ENCODE measurements at regions not wholly inside any gene's neighbourhood (a gene's known extent, or its start where the extent isn't known, plus 50 kb on each side); places are given as distances from the start of the nearest gene placed in this dataset.
"Not testable (repeated sequence)": the region's sequence is repeated elsewhere in the genome, so short reads cannot be mapped to it uniquely, and the experiment has no call there.

DNA sequence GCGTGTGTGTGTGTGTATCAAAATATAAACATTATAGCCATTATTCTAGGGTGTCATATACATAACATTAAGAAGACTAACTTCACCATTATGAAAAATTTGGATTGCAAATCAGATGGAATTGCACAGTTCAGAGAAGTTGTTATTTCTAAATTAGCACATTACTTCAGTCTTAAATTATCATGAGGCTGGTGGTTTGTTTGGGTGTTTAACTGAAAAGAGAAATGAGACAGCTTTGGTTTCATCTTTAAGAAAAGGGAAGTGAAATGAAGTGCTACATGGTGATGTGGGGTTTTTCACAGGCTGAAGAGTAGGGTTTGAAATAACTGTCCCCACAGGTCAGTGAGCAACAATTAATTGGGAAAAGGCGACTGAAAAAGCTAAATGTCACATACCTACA, 161.2 kb upstream of the XIRP2 start:
- no peaks in the 10 kb centered on the region for H3K36me3 ChIP-seq (ENCODE audit: insufficient read depth, insufficient read length, low read length)
- H3K4me3 ChIP-seq (ENCODE audit: insufficient read length, low read depth), result no peak overlapping the region
- H3K27me3 ChIP-seq (ENCODE audit: insufficient read depth, insufficient read length), result no peaks in the 10 kb centered on the region
- TF ChIP-seq ZNF274 (IDR thresholded peaks at IDR 0.05; ENCODE audit: low read depth, low read length) (no peak), YY1 (IDR thresholded peaks at IDR 0.05; ENCODE audit: insufficient read depth, insufficient read length) (no peak), SUZ12 (IDR thresholded peaks at IDR 0.05; ENCODE audit: extremely low read depth, insufficient read depth, insufficient read length) (no peak)
- DNase-seq (ENCODE audit: low read depth, low spot score), result no peak
- no peaks in the 10 kb centered on the region for H3K9me3 ChIP-seq (ENCODE audit: insufficient read depth, low read length)
- no peak overlapping the region for H3K9ac ChIP-seq (ENCODE audit: insufficient read length, low read depth)
- H3K4me1 ChIP-seq (ENCODE audit: insufficient read depth, insufficient read length), result no peaks in the 10 kb centered on the region

DNA sequence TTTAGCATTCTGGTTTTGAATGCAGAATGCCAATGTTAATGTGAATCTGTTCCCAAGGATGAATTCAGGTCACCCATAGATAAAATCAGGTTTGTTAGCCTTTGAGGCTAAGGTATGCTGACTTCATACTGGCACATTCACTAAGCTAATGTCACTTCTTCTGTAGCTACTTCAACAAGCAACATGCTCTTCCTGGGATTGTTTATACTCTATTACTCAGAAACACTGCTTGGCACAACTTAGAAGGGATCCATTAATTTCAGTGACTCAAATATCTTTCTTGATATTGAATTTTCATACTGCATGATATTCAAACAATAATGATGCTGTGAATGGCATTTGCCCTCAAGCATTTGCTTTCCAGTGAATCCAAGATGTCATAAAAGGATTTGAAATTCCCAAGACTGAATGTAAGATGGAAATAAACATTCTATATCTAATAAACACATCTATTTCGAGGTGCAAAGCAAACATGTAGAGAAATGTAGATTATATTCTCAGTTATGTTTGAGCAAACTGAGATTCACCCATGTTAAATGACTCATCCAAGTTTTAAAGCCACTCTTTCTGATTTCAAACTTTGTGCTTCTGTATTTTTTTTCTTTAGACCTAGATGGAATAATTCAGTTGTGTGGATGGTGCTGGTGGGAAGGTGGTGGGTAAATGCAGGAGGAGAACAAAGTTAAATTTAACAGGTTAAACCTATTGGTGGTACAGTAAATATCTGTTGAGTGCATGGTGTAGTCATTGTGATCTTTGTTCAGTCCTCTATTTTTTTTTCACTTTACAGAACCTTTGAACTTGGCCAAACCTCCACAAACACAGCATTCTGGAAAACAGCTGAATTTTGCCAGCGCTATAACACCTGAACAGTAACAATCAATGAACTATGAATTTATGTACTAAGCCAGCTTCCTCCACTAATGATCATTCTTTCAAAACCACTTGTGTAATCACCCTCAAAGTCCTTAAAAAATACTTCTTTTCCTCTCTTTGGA, 162.1 kb upstream of the XIRP2 start:
- no peaks in the 10 kb centered on the region for H3K27me3 ChIP-seq (ENCODE audit: insufficient read depth, insufficient read length)
- TF ChIP-seq ZNF274 (IDR thresholded peaks at IDR 0.05; ENCODE audit: low read depth, low read length) (no peak), SUZ12 (IDR thresholded peaks at IDR 0.05; ENCODE audit: extremely low read depth, insufficient read depth, insufficient read length) (no peak), YY1 (IDR thresholded peaks at IDR 0.05; ENCODE audit: insufficient read depth, insufficient read length) (no peak)
- no peak overlapping the region for H3K9ac ChIP-seq (ENCODE audit: insufficient read length, low read depth)
- no peak overlapping the region for H3K4me3 ChIP-seq (ENCODE audit: insufficient read length, low read depth)
- no peak for DNase-seq (ENCODE audit: low read depth, low spot score)
- no peaks in the 10 kb centered on the region for H3K4me1 ChIP-seq (ENCODE audit: insufficient read depth, insufficient read length)
- H3K36me3 ChIP-seq (ENCODE audit: insufficient read depth, insufficient read length, low read length), result no peaks in the 10 kb centered on the region
- H3K9me3 ChIP-seq (ENCODE audit: insufficient read depth, low read length), result no peaks in the 10 kb centered on the region

DNA sequence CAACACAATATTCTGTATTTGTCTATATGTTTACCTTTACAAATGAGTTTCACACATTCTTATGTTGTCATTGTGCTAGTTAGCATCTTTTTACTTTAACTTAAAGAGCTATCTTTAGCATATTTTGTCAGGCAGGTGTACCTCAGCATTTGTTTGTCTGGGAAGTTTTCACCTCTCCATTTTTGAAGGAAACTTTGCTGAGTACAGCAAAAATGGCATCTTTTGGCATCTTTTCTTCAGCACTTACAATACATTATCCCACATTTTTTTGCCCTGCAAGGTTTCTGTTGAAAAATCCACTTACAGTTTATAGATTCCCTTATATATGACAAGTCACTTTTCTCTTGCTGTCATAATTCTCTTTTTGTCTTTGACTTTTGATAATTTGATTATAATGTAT, 171.3 kb upstream of the XIRP2 start:
- Histone ChIP-seq H3K27me3 (ENCODE audit: insufficient read depth, insufficient read length) (no peaks in the 10 kb centered on the region), H3K9ac (ENCODE audit: insufficient read length, low read depth) (no peak overlapping the region), H3K36me3 (ENCODE audit: insufficient read depth, insufficient read length, low read length) (no peaks in the 10 kb centered on the region), H3K4me1 (ENCODE audit: insufficient read depth, insufficient read length) (no peaks in the 10 kb centered on the region), H3K9me3 (ENCODE audit: insufficient read depth, low read length) (no peaks in the 10 kb centered on the region), H3K4me3 (ENCODE audit: insufficient read length, low read depth) (no peak overlapping the region)
- TF ChIP-seq SUZ12 (IDR thresholded peaks at IDR 0.05; ENCODE audit: extremely low read depth, insufficient read depth, insufficient read length), result no peak
- TF ChIP-seq ZNF274 (IDR thresholded peaks at IDR 0.05; ENCODE audit: low read depth, low read length), result no peak
- no peak for TF ChIP-seq YY1 (IDR thresholded peaks at IDR 0.05; ENCODE audit: insufficient read depth, insufficient read length)
- no peak for DNase-seq (ENCODE audit: low read depth, low spot score)

GRCh38 chr2:166700079-166700478, 188.2 kb upstream of the XIRP2 start:
- no peaks in the 10 kb centered on the region for H3K27me3 ChIP-seq (ENCODE audit: insufficient read depth, insufficient read length)
- H3K36me3 ChIP-seq (ENCODE audit: insufficient read depth, insufficient read length, low read length), result no peaks in the 10 kb centered on the region
- no peaks in the 10 kb centered on the region for H3K9me3 ChIP-seq (ENCODE audit: insufficient read depth, low read length)
- TF ChIP-seq SUZ12 (IDR thresholded peaks at IDR 0.05; ENCODE audit: extremely low read depth, insufficient read depth, insufficient read length) (no peak), YY1 (IDR thresholded peaks at IDR 0.05; ENCODE audit: insufficient read depth, insufficient read length) (no peak)
- no peak overlapping the region for H3K9ac ChIP-seq (ENCODE audit: insufficient read length, low read depth)
- no peak for DNase-seq (ENCODE audit: low read depth, low spot score)
- H3K4me3 ChIP-seq (ENCODE audit: insufficient read length, low read depth), result no peak overlapping the region
- no peaks in the 10 kb centered on the region for H3K4me1 ChIP-seq (ENCODE audit: insufficient read depth, insufficient read length)

DNA sequence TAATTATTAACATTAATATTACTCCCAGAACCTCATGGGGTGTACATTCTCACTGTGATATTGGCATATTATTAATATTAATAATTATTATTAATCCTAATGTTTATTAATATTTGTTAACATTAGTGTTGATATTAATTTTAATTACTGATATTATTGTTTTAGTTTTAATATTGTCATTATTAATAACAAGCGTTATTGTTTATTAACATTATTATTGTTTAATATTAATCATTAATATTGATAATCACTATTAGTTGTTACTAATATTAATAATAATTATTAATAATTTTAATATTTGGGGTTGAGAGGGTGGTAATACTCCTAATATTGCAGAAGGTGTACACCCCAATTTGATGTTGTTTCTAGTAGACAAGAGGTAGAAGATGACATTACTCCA, 193.1 kb upstream of the XIRP2 start:
- DNase-seq (ENCODE audit: low read depth, low spot score), result no peak
- Histone ChIP-seq H3K4me1 (ENCODE audit: insufficient read depth, insufficient read length) (no peaks in the 10 kb centered on the region), H3K27me3 (ENCODE audit: insufficient read depth, insufficient read length) (no peaks in the 10 kb centered on the region), H3K36me3 (ENCODE audit: insufficient read depth, insufficient read length, low read length) (no peaks in the 10 kb centered on the region), H3K9me3 (ENCODE audit: insufficient read depth, low read length) (no peaks in the 10 kb centered on the region), H3K9ac (ENCODE audit: insufficient read length, low read depth) (no peak overlapping the region), H3K4me3 (ENCODE audit: insufficient read length, low read depth) (no peak overlapping the region)
- TF ChIP-seq YY1 (IDR thresholded peaks at IDR 0.05; ENCODE audit: insufficient read depth, insufficient read length) (no peak), ZNF274 (IDR thresholded peaks at IDR 0.05; ENCODE audit: low read depth, low read length) (no peak), SUZ12 (IDR thresholded peaks at IDR 0.05; ENCODE audit: extremely low read depth, insufficient read depth, insufficient read length) (no peak)

DNA sequence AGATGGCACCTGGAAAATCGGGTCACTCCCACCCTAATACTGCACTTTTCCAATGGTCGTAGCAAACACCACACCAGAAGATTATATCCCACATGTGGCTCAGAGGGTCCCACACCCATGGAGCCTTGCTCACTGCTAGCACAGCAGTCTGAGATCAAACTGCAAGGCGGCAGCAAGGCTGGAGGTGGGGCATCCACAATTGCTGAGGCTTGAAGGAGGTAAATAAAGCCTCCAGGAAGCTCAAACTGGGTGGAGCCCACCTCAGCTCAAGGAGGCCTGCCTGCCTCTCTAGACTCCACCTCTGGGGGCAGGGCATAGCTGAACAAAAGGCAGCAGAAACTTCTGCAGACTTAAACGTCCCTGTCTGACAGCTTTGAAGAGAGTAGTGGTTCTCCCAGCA, 192.0 kb upstream of the SCN7A start:
- not testable (repeated sequence) for H3K9ac ChIP-seq (ENCODE audit: insufficient read length, low read depth); H3K4me1 ChIP-seq (ENCODE audit: insufficient read depth, insufficient read length); DNase-seq (ENCODE audit: low read depth, low spot score); H3K9me3 ChIP-seq (ENCODE audit: insufficient read depth, low read length); H3K36me3 ChIP-seq (ENCODE audit: insufficient read depth, insufficient read length, low read length); H3K4me3 ChIP-seq (ENCODE audit: insufficient read length, low read depth); H3K27me3 ChIP-seq (ENCODE audit: insufficient read depth, insufficient read length)

DNA sequence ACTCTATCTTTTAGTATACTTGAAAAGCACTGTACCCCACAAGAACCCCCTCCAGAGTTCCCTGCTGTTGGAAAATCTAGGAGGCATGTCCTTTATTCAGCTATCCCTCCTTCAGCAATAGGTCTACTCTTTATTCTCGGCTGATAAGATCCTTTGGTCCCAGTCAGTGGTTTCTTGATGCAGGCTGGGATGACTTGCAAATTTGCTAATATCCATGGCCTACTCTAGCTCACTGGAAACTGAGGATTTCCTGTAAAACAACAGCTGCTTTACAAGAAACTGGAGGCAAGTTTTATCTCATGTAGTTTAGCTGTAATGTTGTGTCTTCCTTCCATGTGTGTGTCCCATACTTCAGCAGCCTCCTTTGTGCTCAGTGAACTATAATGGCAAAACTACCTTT, 183.9 kb upstream of the SCN7A start:
- TF ChIP-seq ZNF274 (IDR thresholded peaks at IDR 0.05; ENCODE audit: low read depth, low read length), result no peak
- no peak for TF ChIP-seq YY1 (IDR thresholded peaks at IDR 0.05; ENCODE audit: insufficient read depth, insufficient read length)
- no peak for TF ChIP-seq SUZ12 (IDR thresholded peaks at IDR 0.05; ENCODE audit: extremely low read depth, insufficient read depth, insufficient read length)
- no peak for DNase-seq (ENCODE audit: low read depth, low spot score)
- Histone ChIP-seq H3K4me3 (ENCODE audit: insufficient read length, low read depth) (no peak overlapping the region), H3K9me3 (ENCODE audit: insufficient read depth, low read length) (no peaks in the 10 kb centered on the region), H3K27me3 (ENCODE audit: insufficient read depth, insufficient read length) (no peaks in the 10 kb centered on the region), H3K9ac (ENCODE audit: insufficient read length, low read depth) (no peak overlapping the region), H3K4me1 (ENCODE audit: insufficient read depth, insufficient read length) (no peaks in the 10 kb centered on the region), H3K36me3 (ENCODE audit: insufficient read depth, insufficient read length, low read length) (no peaks in the 10 kb centered on the region)

Data from NT2/D1 (cell line).